Esophagus (tissue), 2 donors: ENCODE measurements at regions not wholly inside any gene's neighbourhood (a gene's known extent, or its start where the extent isn't known, plus 50 kb on each side); places are given as distances from the start of the nearest gene placed in this dataset.
A peak's percentile ranks its signal among the peaks of the same experiment; 100 is the strongest.
"Not testable (repeated sequence)": the region's sequence is repeated elsewhere in the genome, so short reads cannot be mapped to it uniquely, and the experiment has no call there.

Experiments
- H3K27ac ChIP-seq, 2 donors: one replicate each; pipeline ENCODE4 v1.5.1; 2013; ENCODE audit warnings: low read depth in 2 of 2, mild to moderate bottlenecking in 2 of 2, inconsistent platforms in 1 of 2, low read length in 1 of 2, moderate library complexity in 1 of 2
- H3K27me3 ChIP-seq, 2 donors: one replicate each; pipeline ENCODE4 v1.6.1; 2013; ENCODE audit warnings: low read length in 2 of 2, control low read depth in 1 of 2, mild to moderate bottlenecking in 1 of 2; ENCODE audit not compliant: insufficient read depth in 2 of 2, control insufficient read depth in 1 of 2
- H3K36me3 ChIP-seq, 2 donors: one replicate each; pipeline ENCODE4 v1.6.1; 2013; ENCODE audit warnings: low read length in 1 of 2; ENCODE audit not compliant: control insufficient read depth in 2 of 2, insufficient read depth in 2 of 2
- H3K4me1 ChIP-seq, 2 donors: one replicate each; pipeline ENCODE4 v1.6.1; 2013; ENCODE audit warnings: low read length in 1 of 2; ENCODE audit not compliant: control insufficient read depth in 2 of 2, insufficient read depth in 2 of 2
- H3K4me3 ChIP-seq, 2 donors: one replicate each; pipeline ENCODE4 v1.5.1; 2013; ENCODE audit warnings: low read length in 2 of 2, mild to moderate bottlenecking in 2 of 2, low read depth in 1 of 2, moderate library complexity in 1 of 2
- H3K9me3 ChIP-seq, 2 donors: one replicate each; pipeline ENCODE4 v1.6.1; 2013; ENCODE audit warnings: mild to moderate bottlenecking in 2 of 2, low read depth in 1 of 2, low read length in 1 of 2, moderate library complexity in 1 of 2; ENCODE audit not compliant: control insufficient read depth in 2 of 2, insufficient read depth in 1 of 2
- WGBS, 2 donors: extraction: QIAGEN DNeasy Blood & Tissue Kit; methylation state at CpG; one replicate each; pipeline ENCODE4 v1.1.7; 2013; 5-methylcytosine and 5-hydroxymethylcytosine counted together
- donor health status: healthy with polysubstance abuse.
- donor health status: Bipolar disorder and iron deficiency.

GRCh38 chr17:45620468-45620867, 129.9 kb upstream of the PLEKHM1 start:
- H3K27me3 ChIP-seq, H3K27ac ChIP-seq, H3K9me3 ChIP-seq, H3K36me3 ChIP-seq, H3K4me1 ChIP-seq: not testable (repeated sequence)
- peak overlapping the region; percentile 52 to 59 for H3K4me3 ChIP-seq
- WGBS, 2 donors = 0% methylated on average over 4 to 54 of the region's 54 CpGs

GRCh38 chr17:45621087-45621486, 130.6 kb upstream of the PLEKHM1 start:
- 28 to 33% methylated on average over 6 to 7 of the region's 9 CpGs for whole genome bisulfite sequencing, 2 donors
- not testable (repeated sequence) for H3K9me3 ChIP-seq

GRCh38 chr17:45622295-45622694, 131.8 kb upstream of the PLEKHM1 start:
- H3K27ac ChIP-seq, H3K4me1 ChIP-seq, H3K9me3 ChIP-seq, H3K4me3 ChIP-seq, H3K27me3 ChIP-seq, H3K36me3 ChIP-seq: not testable (repeated sequence)
- 28 to 48% methylated on average over 1 of the region's 3 CpGs for WGBS, 2 donors

More at GRCh38 chr17:45621087-45621486, 130.6 kb upstream of the PLEKHM1 start:
- H3K4me1 ChIP-seq, H3K4me3 ChIP-seq, H3K36me3 ChIP-seq, H3K27ac ChIP-seq, H3K27me3 ChIP-seq: not testable (repeated sequence)

- Histone ChIP-seq H3K27ac (no peak overlapping the region), H3K4me1 (no peaks in the 10 kb centered on the region), H3K36me3 (peaks cover 11% of the 10 kb centered on the region in 2 donors), H3K27me3 (no peaks in the 10 kb centered on the region), H3K4me3 (no peak overlapping the region), H3K9me3 (no peaks in the 10 kb centered on the region)
- 79 to 86% methylated on average over 5 of the region's 5 CpGs for WGBS, 2 donors
These were observed 137.5 kb upstream of the PLEKHM1 start for GRCh38 chr17:45628019-45628418.

GRCh38 chr17:45631941-45632340, 141.4 kb upstream of the PLEKHM1 start:
- Histone ChIP-seq H3K4me1 (no peaks in the 10 kb centered on the region), H3K4me3 (no peak overlapping the region), H3K27ac (no peak overlapping the region), H3K36me3 (peaks cover 11 to 31% of the 10 kb centered on the region in 2 donors), H3K9me3 (no peaks in the 10 kb centered on the region), H3K27me3 (no peaks in the 10 kb centered on the region)
- WGBS, 2 donors = 91 to 100% methylated on average over 2 of the region's 2 CpGs

GRCh38 chr17:45639297-45639849, 144.7 kb upstream of the CRHR1 start:
- H3K36me3 ChIP-seq = peaks cover 0 to 14% of the 10 kb centered on the region in 2 donors
- no peaks in the 10 kb centered on the region for H3K9me3 ChIP-seq
- no peaks in the 10 kb centered on the region for H3K27me3 ChIP-seq
- no peak overlapping the region for H3K4me3 ChIP-seq
- WGBS, 2 donors = 82 to 89% methylated on average over 4 of the region's 4 CpGs
- peak overlapping the region; percentile 73 to 74 for H3K27ac ChIP-seq
- H3K4me1 ChIP-seq = no peaks in the 10 kb centered on the region

GRCh38 chr17:45640141-45640850, 143.8 kb upstream of the CRHR1 start:
- Histone ChIP-seq H3K4me1 (no peaks in the 10 kb centered on the region), H3K27ac (no peak overlapping the region), H3K9me3 (no peaks in the 10 kb centered on the region), H3K4me3 (no peak overlapping the region), H3K27me3 (no peaks in the 10 kb centered on the region), H3K36me3 (peaks cover 0 to 9% of the 10 kb centered on the region in 2 donors)
- 16 to 17% methylated on average over 3 of the region's 3 CpGs for WGBS, 2 donors

- H3K27ac ChIP-seq = no peak overlapping the region
- no peak overlapping the region for H3K4me3 ChIP-seq
- peaks cover 0 to under 1% of the 10 kb centered on the region in 2 donors for H3K36me3 ChIP-seq
- no peaks in the 10 kb centered on the region for H3K4me1 ChIP-seq
- 76 to 82% methylated on average over 5 of the region's 5 CpGs for WGBS, 2 donors
- H3K9me3 ChIP-seq = no peaks in the 10 kb centered on the region
- H3K27me3 ChIP-seq = peaks cover 0 to 1% of the 10 kb centered on the region in 2 donors
These were observed 142.6 kb upstream of the CRHR1 start for GRCh38 chr17:45641541-45641940.

- WGBS, 2 donors = 82 to 92% methylated on average over 9 to 10 of the region's 10 CpGs
These were observed 140.5 kb upstream of the CRHR1 start for GRCh38 chr17:45643591-45643990.

GRCh38 chr17:45644637-45645036, 139.5 kb upstream of the CRHR1 start:
- H3K4me3 ChIP-seq, H3K36me3 ChIP-seq, H3K27ac ChIP-seq, H3K9me3 ChIP-seq, H3K27me3 ChIP-seq, H3K4me1 ChIP-seq: not testable (repeated sequence)
- WGBS, 2 donors = 40 to 70% methylated on average over 1 of the region's 1 CpG

More at GRCh38 chr17:45643591-45643990, 140.5 kb upstream of the CRHR1 start:
- Histone ChIP-seq H3K4me1 (no peaks in the 10 kb centered on the region), H3K27ac (no peak overlapping the region), H3K27me3 (peaks cover 0 to 3% of the 10 kb centered on the region in 2 donors), H3K36me3 (no peaks in the 10 kb centered on the region), H3K4me3 (no peak overlapping the region), H3K9me3 (no peaks in the 10 kb centered on the region)
